Calu3 (cell line): ENCODE measurements at regions not wholly inside any gene's neighbourhood (a gene's known extent, or its start where the extent isn't known, plus 50 kb on each side); places are given as distances from the start of the nearest gene placed in this dataset.

Experiments used
- BruUV-seq: library from RNA; stranded (reverse); fragments of 400-500 nt; replicated peaks from 2 replicates; lab custom pipeline; 2021; lab: Mats Ljungman, UMichigan
- CTCF ChIA-PET: fragments of 300-600 bp; sonication (Branson Sonifier 250); formaldehyde crosslinking; loops from one replicate; lab custom pipeline; 2022; ENCODE audit warnings: antibody characterized with exemption; lab: Charles Lee
- DNase-seq: peaks from one replicate; pipeline ENCODE4 v3.0.0; 2022
- H3K27ac Mint-ChIP-seq: one replicate; pipeline ENCODE4 v1.8.0; 2022; ENCODE audit warnings: mixed read lengths; ENCODE audit not compliant: unreplicated experiment
- H3K27me3 Mint-ChIP-seq: one replicate; pipeline ENCODE4 v1.8.0; 2022; ENCODE audit warnings: mixed read lengths; ENCODE audit not compliant: unreplicated experiment
- H3K36me3 Mint-ChIP-seq: one replicate; pipeline ENCODE4 v1.8.0; 2022; ENCODE audit warnings: mild to moderate bottlenecking, moderate library complexity, mixed read lengths; ENCODE audit not compliant: insufficient read depth, unreplicated experiment
- H3K4me1 Mint-ChIP-seq: one replicate; pipeline ENCODE4 v1.8.0; 2022; ENCODE audit warnings: mild to moderate bottlenecking, low read depth, mixed read lengths; ENCODE audit not compliant: unreplicated experiment
- H3K4me3 Mint-ChIP-seq: one replicate; pipeline ENCODE4 v1.8.0; 2022; ENCODE audit warnings: mild to moderate bottlenecking, low read depth, moderate library complexity, mixed read lengths; ENCODE audit not compliant: unreplicated experiment
- H3K9me3 Mint-ChIP-seq: one replicate; pipeline ENCODE4 v1.8.0; 2022; ENCODE audit warnings: low read depth, mixed read lengths; ENCODE audit not compliant: unreplicated experiment
- CTCF ChIP-seq: fragments of 200-600 bp; IDR thresholded peaks from one replicate; pipeline ENCODE4 v1.8.0; 2022; ENCODE audit warnings: antibody characterized with exemption; ENCODE audit not compliant: unreplicated experiment
- intact Hi-C: fragments of 100-400 bp; cut with micrococcal nuclease; formaldehyde crosslinking; loops from one replicate; pipeline ENCODE4 v1.10.0; 2022; ENCODE audit not compliant: unreplicated experiment

DNA sequence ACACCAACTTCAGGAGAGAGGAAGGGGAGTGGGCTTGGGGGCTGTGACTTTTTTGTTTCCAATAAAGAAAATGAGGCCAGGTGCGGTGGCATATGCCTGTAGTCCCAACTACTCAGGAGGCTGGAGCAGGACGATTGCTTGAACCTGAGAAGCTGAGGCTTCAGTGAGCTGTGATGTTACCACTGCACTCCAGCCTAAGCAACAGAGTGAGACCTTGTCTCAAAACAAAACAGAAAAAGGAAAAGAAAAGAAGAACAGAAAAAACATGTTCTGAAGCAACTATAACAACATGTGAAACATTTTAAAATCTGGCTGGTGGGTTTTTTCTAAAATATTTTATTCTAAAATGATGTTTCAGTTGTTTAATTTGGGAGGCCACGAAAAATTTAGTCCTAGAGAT lies 554.0 kb upstream of the ZFHX3 start:
- no TSS peak for BruUV-seq
- intact Hi-C loops, result no loop called here
- H3K9me3 Mint-ChIP-seq, result no peaks in the 10 kb centered on the region
- no peaks in the 10 kb centered on the region for H3K4me1 Mint-ChIP-seq
- no peak overlapping the region for H3K27ac Mint-ChIP-seq
- CTCF ChIA-PET, result no interaction called here
- H3K36me3 Mint-ChIP-seq, result no peaks in the 10 kb centered on the region
- no peak for DNase-seq
- no peak overlapping the region for H3K4me3 Mint-ChIP-seq
- no peak for TF ChIP-seq CTCF
- no peaks in the 10 kb centered on the region for H3K27me3 Mint-ChIP-seq

- intact Hi-C loops, result no loop called here
- H3K9me3 Mint-ChIP-seq, result no peaks in the 10 kb centered on the region
- no peak for TF ChIP-seq CTCF
- no TSS peak for BruUV-seq
- H3K27me3 Mint-ChIP-seq, result no peaks in the 10 kb centered on the region
- no peaks in the 10 kb centered on the region for H3K36me3 Mint-ChIP-seq
- no peak overlapping the region for H3K4me3 Mint-ChIP-seq
- H3K4me1 Mint-ChIP-seq, result no peaks in the 10 kb centered on the region
- CTCF ChIA-PET, result no interaction called here
- no peak for DNase-seq
- no peak overlapping the region for H3K27ac Mint-ChIP-seq
These were observed 551.9 kb upstream of the ZFHX3 start for GRCh38 chr16:73599870-73600269.

GRCh38 chr16:73599351-73599750 lies 551.4 kb upstream of the ZFHX3 start:
- intact Hi-C loops, result no loop called here
- BruUV-seq, result no TSS peak
- DNase-seq, result no peak
- no peak overlapping the region for H3K27ac Mint-ChIP-seq
- no peaks in the 10 kb centered on the region for H3K4me1 Mint-ChIP-seq
- no peaks in the 10 kb centered on the region for H3K27me3 Mint-ChIP-seq
- no peaks in the 10 kb centered on the region for H3K36me3 Mint-ChIP-seq
- CTCF ChIA-PET, result interaction anchor here (0.6 kb wide), 1 partner anchor 1366 kb away, joined by 9 read pairs; no protein-coding TSS in a partner anchor
- H3K9me3 Mint-ChIP-seq, result no peaks in the 10 kb centered on the region
- H3K4me3 Mint-ChIP-seq, result no peak overlapping the region
- no peak for TF ChIP-seq CTCF

GRCh38 chr16:73584157-73584556 lies 536.2 kb upstream of the ZFHX3 start:
- no TSS peak for BruUV-seq

More at GRCh38 chr16:73584157-73584556, 536.2 kb upstream of the ZFHX3 start:
- no peak overlapping the region for H3K4me3 Mint-ChIP-seq
- H3K4me1 Mint-ChIP-seq, result no peaks in the 10 kb centered on the region
- H3K9me3 Mint-ChIP-seq, result peaks cover 4% of the 10 kb centered on the region
- no peaks in the 10 kb centered on the region for H3K36me3 Mint-ChIP-seq
- no peak for TF ChIP-seq CTCF
- DNase-seq, result no peak
- CTCF ChIA-PET, result no interaction called here
- H3K27me3 Mint-ChIP-seq, result no peaks in the 10 kb centered on the region
- H3K27ac Mint-ChIP-seq, result no peak overlapping the region
- intact Hi-C loops, result no loop called here
